Endothelial cell of umbilical vein (primary cell): ENCODE measurements at regions not wholly inside any gene's neighbourhood (a gene's known extent, or its start where the extent isn't known, plus 50 kb on each side); places are given as distances from the start of the nearest gene placed in this dataset.

Source experiments
- BruUV-seq: library from RNA; stranded (reverse); fragments of 400-500 nt; replicated peaks from 2 replicates; lab custom pipeline; 2021; lab: Mats Ljungman, UMichigan
- CTCF ChIA-PET: fragments of 300-600, 350-600 bp; sonication (Branson Sonifier 250); formaldehyde crosslinking; loops from one replicate; lab custom pipeline; 2021; ENCODE audit warnings: antibody characterized with exemption, inconsistent platforms; lab: Charles Lee
- POLR2A ChIA-PET: fragments of 300-600, 350-600 bp; sonication (Branson Sonifier 250); formaldehyde crosslinking; loops from one replicate; lab custom pipeline; 2021; ENCODE audit warnings: antibody characterized with exemption, inconsistent platforms; lab: Charles Lee
- DNase-seq: peaks from one replicate; pipeline ENCODE4 v3.0.0-alpha.2; 2011; ENCODE audit warnings: low read depth, low spot score
- FAIRE-seq: peaks from 2 replicates; lab custom pipeline; 2011; peaks lifted over from hg19 to GRCh38; lab: Jason Lieb, UNC
- H2AFZ ChIP-seq: 2 replicates; pipeline ENCODE4 v1.6.0; 2012; ENCODE audit warnings: low read depth, low read length, control low read depth, inconsistent platforms
- H3K27ac ChIP-seq: 2 replicates; pipeline ENCODE4 v1.5.1; 2011; ENCODE audit warnings: low read depth, mild to moderate bottlenecking, control low read depth, low read length, moderate library complexity; ENCODE audit not compliant: insufficient read depth
- H3K27me3 ChIP-seq, 2 experiments: 2 replicates each; pipeline versions ENCODE4 v1.6.0 to v1.6.1; 2011; ENCODE audit warnings: low read length in 2 of 2, mixed read lengths in 1 of 2; ENCODE audit not compliant: control insufficient read depth in 2 of 2, insufficient read depth in 2 of 2
- H3K36me3 ChIP-seq, 2 experiments: 2 replicates in 1 of 2; 3 replicates in 1 of 2; pipeline ENCODE4 v1.5.1; 2011; ENCODE audit warnings: low read length in 2 of 2, mild to moderate bottlenecking in 1 of 2, moderate library complexity in 1 of 2; ENCODE audit not compliant: control insufficient read depth in 2 of 2, insufficient read depth in 2 of 2; ENCODE audit errors: extremely low read depth in 1 of 2
- H3K4me1 ChIP-seq: 3 replicates; pipeline ENCODE4 v1.5.1; 2011; ENCODE audit warnings: mild to moderate bottlenecking, low read length; ENCODE audit not compliant: control insufficient read depth, insufficient read depth; ENCODE audit errors: extremely low read depth
- H3K4me2 ChIP-seq: 2 replicates; pipeline ENCODE4 v1.6.1; 2011; ENCODE audit warnings: low read length, control low read depth, mixed read lengths; ENCODE audit not compliant: insufficient read depth
- H3K4me3 ChIP-seq, 3 experiments: fragments of 200-600 bp in 1 of 3; sonication (generic), shearing (Covaris generic) in 1 of 3; replicated peaks in 1 of 3; 2 replicates each; pipeline ENCODE4 v1.5.1; 2011 to 2016; ENCODE audit warnings: control low read depth in 3 of 3, low read length in 3 of 3, mild to moderate bottlenecking in 2 of 3, inconsistent platforms in 1 of 3, low read depth in 1 of 3, moderate library complexity in 1 of 3; ENCODE audit not compliant: insufficient read depth in 1 of 3
- H3K79me2 ChIP-seq: 2 replicates; pipeline ENCODE4 v1.6.0; 2012; ENCODE audit warnings: low read length, inconsistent platforms; ENCODE audit not compliant: control insufficient read depth, insufficient read depth
- H3K9ac ChIP-seq: replicated peaks from 2 replicates; pipeline ENCODE3; 2011; ENCODE audit warnings: low read length, control low read depth; ENCODE audit not compliant: insufficient read depth; ENCODE audit errors: extremely low read depth
- H3K9me1 ChIP-seq: replicated peaks from 3 replicates; pipeline ENCODE4 v1.6.0; 2011; ENCODE audit warnings: mild to moderate bottlenecking, low read length; ENCODE audit not compliant: control insufficient read depth, insufficient read depth; ENCODE audit errors: extremely low read depth
- H3K9me3 ChIP-seq: replicated peaks from 2 replicates; pipeline ENCODE4 v1.5.1; 2012; ENCODE audit warnings: low read length, inconsistent platforms; ENCODE audit not compliant: control insufficient read depth, insufficient read depth
- H4K20me1 ChIP-seq: replicated peaks from 2 replicates; pipeline ENCODE3; 2011; ENCODE audit warnings: mild to moderate bottlenecking, low read length; ENCODE audit not compliant: control insufficient read depth, insufficient read depth; ENCODE audit errors: extremely low read depth
- EZH2 ChIP-seq: IDR thresholded peaks from 2 replicates; pipeline ENCODE4 v1.6.1; 2012; ENCODE audit warnings: borderline replicate concordance, low read depth, mild to moderate bottlenecking, moderate library complexity, low read length, inconsistent platforms; ENCODE audit not compliant: severe bottlenecking
- FOS ChIP-seq: IDR thresholded peaks from 2 replicates; pipeline ENCODE4 v1.6.1; 2011; ENCODE audit warnings: mild to moderate bottlenecking, low read length, moderate library complexity, borderline replicate concordance; ENCODE audit not compliant: insufficient read depth
- GATA2 ChIP-seq: IDR thresholded peaks from 2 replicates; pipeline ENCODE4 v1.7.0; 2011; ENCODE audit warnings: low read depth, mild to moderate bottlenecking, moderate library complexity, mixed read lengths, low read length; ENCODE audit not compliant: insufficient read length, insufficient read depth
- JUN ChIP-seq: IDR thresholded peaks from 2 replicates; pipeline ENCODE4 v1.6.1; 2011; ENCODE audit warnings: borderline replicate concordance, low read depth; ENCODE audit not compliant: insufficient read length, insufficient read depth
- MAX ChIP-seq: IDR thresholded peaks from 2 replicates; pipeline ENCODE4 v1.6.1; 2011; ENCODE audit not compliant: insufficient read depth, insufficient read length
- MYC ChIP-seq: IDR thresholded peaks from one replicate; pipeline ENCODE4 v1.6.1; 2011; ENCODE audit warnings: mild to moderate bottlenecking, low read depth, low read length
- POLR2A ChIP-seq: IDR thresholded peaks from 2 replicates; pipeline ENCODE4 v1.6.1; 2012; ENCODE audit warnings: low read depth, mild to moderate bottlenecking, control low read depth, low read length
- POLR2AphosphoS5 ChIP-seq: IDR thresholded peaks from 2 replicates; pipeline ENCODE4 v1.6.1; 2012; ENCODE audit warnings: low read depth, mild to moderate bottlenecking, control low read depth, low read length, moderate library complexity; ENCODE audit not compliant: insufficient read depth
- dilution Hi-C: fragments of 300-500 bp; cut with MboI; formaldehyde crosslinking; loops from one replicate; pipeline ENCODE4 v1.15.0; 2019; ENCODE audit warnings: low sequenced_read_pairs; ENCODE audit not compliant: extremely low pct_ligation_motif_present
- intact Hi-C: fragments of 100-400 bp; cut with micrococcal nuclease; formaldehyde crosslinking; loops from one replicate; pipeline ENCODE4 v1.10.0; 2022
- TF ChIP-seq, protein P1 (sequence below), 2 donors: IDR thresholded peaks; 1 replicate in 1 of 2; 2 replicates in 1 of 2; pipeline ENCODE4 v1.5.1; 2011; ENCODE audit warnings: low read length in 2 of 2, mild to moderate bottlenecking in 2 of 2, moderate library complexity in 2 of 2, control low read depth in 1 of 2, inconsistent platforms in 1 of 2, low read depth in 1 of 2; ENCODE audit not compliant: insufficient read depth in 1 of 2; ENCODE audit errors: extremely low read depth in 1 of 2

DNA sequence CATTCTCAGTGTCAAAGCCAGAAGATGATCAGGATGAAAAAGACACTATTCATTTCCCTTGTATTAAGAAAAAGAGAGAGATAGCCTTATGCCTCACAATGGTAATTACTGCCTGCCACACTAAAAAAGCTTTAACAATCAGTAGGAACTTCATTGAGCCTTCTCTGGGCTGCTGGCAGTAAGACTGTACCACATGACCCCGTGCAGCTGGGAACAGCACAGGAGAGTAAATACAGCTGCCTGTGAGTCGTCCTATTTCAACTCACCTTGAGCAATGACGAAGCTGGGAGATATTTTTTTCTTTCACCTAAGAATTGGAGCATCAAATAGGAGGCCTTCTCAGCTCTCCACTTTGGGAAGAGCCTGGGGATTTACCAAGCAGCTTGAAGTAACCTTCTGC, 316.3 kb downstream of the GABRB2 start:
- intact Hi-C loops (no loop called here), dilution Hi-C loops (no loop called here)
- H3K9me3 ChIP-seq, result no peaks in the 10 kb centered on the region
- no peaks in the 10 kb centered on the region for H3K36me3 ChIP-seq
- no peak overlapping the region for H2AFZ ChIP-seq
- DNase-seq (no peak), FAIRE-seq (no peak)
- BruUV-seq, result no TSS peak
- no peak for TF ChIP-seq GATA2
- no peaks in the 10 kb centered on the region for H3K4me1 ChIP-seq
- POLR2A ChIA-PET, result no interaction called here
- H3K4me2 ChIP-seq, result no peak overlapping the region
- H4K20me1 ChIP-seq, result no peaks in the 10 kb centered on the region
- no peak overlapping the region for H3K27ac ChIP-seq
- H3K9me1 ChIP-seq, result no peaks in the 10 kb centered on the region
- CTCF ChIA-PET, result no interaction called here
- H3K9ac ChIP-seq, result no peak overlapping the region
- no peaks in the 10 kb centered on the region for H3K79me2 ChIP-seq
- H3K4me3 ChIP-seq, result no peak overlapping the region
- H3K27me3 ChIP-seq, result no peaks in the 10 kb centered on the region

DNA sequence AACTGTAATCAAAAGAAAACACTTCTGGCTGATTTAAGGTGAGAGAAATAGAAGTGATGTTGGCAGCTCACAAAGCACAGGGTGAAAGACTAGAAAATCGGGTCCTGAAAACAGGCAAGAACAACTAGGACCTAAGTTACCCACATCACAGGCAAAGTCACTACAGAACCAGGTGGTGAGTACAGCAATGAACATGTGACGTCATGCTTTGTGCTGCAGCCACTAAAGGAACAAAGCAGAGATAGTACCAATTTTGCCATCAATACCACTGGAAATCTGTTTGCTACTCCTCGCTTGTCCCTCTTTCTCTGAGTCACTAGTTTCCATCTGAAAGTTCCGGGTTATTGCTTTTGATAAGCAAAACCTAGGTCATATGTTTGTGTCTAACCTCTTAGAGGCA, 326.7 kb downstream of the GABRB2 start:
- no peaks in the 10 kb centered on the region for H3K27me3 ChIP-seq
- no peaks in the 10 kb centered on the region for H3K9me1 ChIP-seq
- FAIRE-seq (no peak), DNase-seq (no peak)
- no peaks in the 10 kb centered on the region for H4K20me1 ChIP-seq
- POLR2A ChIA-PET, result no interaction called here
- no peak overlapping the region for H2AFZ ChIP-seq
- H3K4me3 ChIP-seq, result no peak overlapping the region
- no TSS peak for BruUV-seq
- H3K27ac ChIP-seq, result no peak overlapping the region
- no peaks in the 10 kb centered on the region for H3K36me3 ChIP-seq
- H3K4me1 ChIP-seq, result no peaks in the 10 kb centered on the region
- H3K4me2 ChIP-seq, result no peak overlapping the region
- H3K9me3 ChIP-seq, result peaks cover 2% of the 10 kb centered on the region
- intact Hi-C loops (no loop called here), dilution Hi-C loops (no loop called here)
- CTCF ChIA-PET, result no interaction called here
- H3K79me2 ChIP-seq, result no peaks in the 10 kb centered on the region
- H3K9ac ChIP-seq, result no peak overlapping the region
- no peak for TF ChIP-seq EZH2
- no peak for TF ChIP-seq MYC
- no peak for TF ChIP-seq JUN
- TF ChIP-seq GATA2, result no peak
- TF ChIP-seq POLR2AphosphoS5, result no peak
- TF ChIP-seq, protein P1, sequence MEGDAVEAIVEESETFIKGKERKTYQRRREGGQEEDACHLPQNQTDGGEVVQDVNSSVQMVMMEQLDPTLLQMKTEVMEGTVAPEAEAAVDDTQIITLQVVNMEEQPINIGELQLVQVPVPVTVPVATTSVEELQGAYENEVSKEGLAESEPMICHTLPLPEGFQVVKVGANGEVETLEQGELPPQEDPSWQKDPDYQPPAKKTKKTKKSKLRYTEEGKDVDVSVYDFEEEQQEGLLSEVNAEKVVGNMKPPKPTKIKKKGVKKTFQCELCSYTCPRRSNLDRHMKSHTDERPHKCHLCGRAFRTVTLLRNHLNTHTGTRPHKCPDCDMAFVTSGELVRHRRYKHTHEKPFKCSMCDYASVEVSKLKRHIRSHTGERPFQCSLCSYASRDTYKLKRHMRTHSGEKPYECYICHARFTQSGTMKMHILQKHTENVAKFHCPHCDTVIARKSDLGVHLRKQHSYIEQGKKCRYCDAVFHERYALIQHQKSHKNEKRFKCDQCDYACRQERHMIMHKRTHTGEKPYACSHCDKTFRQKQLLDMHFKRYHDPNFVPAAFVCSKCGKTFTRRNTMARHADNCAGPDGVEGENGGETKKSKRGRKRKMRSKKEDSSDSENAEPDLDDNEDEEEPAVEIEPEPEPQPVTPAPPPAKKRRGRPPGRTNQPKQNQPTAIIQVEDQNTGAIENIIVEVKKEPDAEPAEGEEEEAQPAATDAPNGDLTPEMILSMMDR (IDR thresholded peaks at IDR 0.05; ENCODE audit: extremely low read depth in 1 of 2, insufficient read depth in 1 of 2, low read depth in 1 of 2, low read length in 2 of 2), result no peak
- no peak for TF ChIP-seq MAX
- TF ChIP-seq POLR2A, result no peak
- no peak for TF ChIP-seq FOS
